ENCODE measurements at regions not wholly inside any gene's neighbourhood (a gene's known extent, or its start where the extent isn't known, plus 50 kb on each side); places are given as distances from the start of the nearest gene placed in this dataset.

GRCh38 chr19:27894906-27895754 is 1317.8 kb downstream of the UQCRFS1 start:
- H3K27ac ChIP-seq (ENCODE audit: low read depth, low read length), result no peak overlapping the region
- WGBS, 3 donors, result 68 to 84% (median 77%) methylated on average over 12 of the region's 12 CpGs

GRCh38 chr19:27892500-27892899 is 1320.5 kb downstream of the UQCRFS1 start:
- 71 to 81% (median 80%) methylated on average over 2 of the region's 2 CpGs for WGBS, 3 donors
- H3K27ac ChIP-seq (ENCODE audit: low read depth, low read length), result no peak overlapping the region

- WGBS, 3 donors, result 41 to 61% (median 56%) methylated on average over 4 of the region's 4 CpGs
- H3K27ac ChIP-seq (ENCODE audit: low read depth, low read length), result no peak overlapping the region
Measured at GRCh38 chr19:27891411-27891810, 1321.5 kb downstream of the UQCRFS1 start.

GRCh38 chr19:27890696-27891095 is 1322.3 kb downstream of the UQCRFS1 start:
- H3K27ac ChIP-seq (ENCODE audit: low read depth, low read length), result no peak overlapping the region
- WGBS, 3 donors, result 54 to 64% (median 57%) methylated on average over 5 of the region's 5 CpGs

GRCh38 chr19:27890206-27890605 is 1322.7 kb downstream of the UQCRFS1 start:
- no peak overlapping the region for H3K27ac ChIP-seq (ENCODE audit: low read depth, low read length)
- WGBS, 3 donors, result 66 to 78% (median 70%) methylated on average over 3 of the region's 3 CpGs

- 78 to 94% (median 94%) methylated on average over 3 of the region's 3 CpGs for WGBS, 3 donors
Measured at GRCh38 chr19:27889156-27889555, 1323.8 kb downstream of the UQCRFS1 start.

GRCh38 chr19:27887946-27888345 is 1325.0 kb downstream of the UQCRFS1 start:
- no peak overlapping the region for H3K27ac ChIP-seq (ENCODE audit: low read depth, low read length)
- WGBS, 3 donors, result 53 to 62% (median 55%) methylated on average over 2 of the region's 2 CpGs

More at GRCh38 chr19:27889156-27889555, 1323.8 kb downstream of the UQCRFS1 start:
- H3K27ac ChIP-seq (ENCODE audit: low read depth, low read length), result no peak overlapping the region

GRCh38 chr19:27885359-27885758 is 1327.6 kb downstream of the UQCRFS1 start:
- H3K27ac ChIP-seq (ENCODE audit: low read depth, low read length), result no peak overlapping the region
- 81 to 87% (median 82%) methylated on average over 7 of the region's 7 CpGs for WGBS, 3 donors

GRCh38 chr19:27884376-27884775 is 1328.6 kb downstream of the UQCRFS1 start:
- no peak overlapping the region for H3K27ac ChIP-seq (ENCODE audit: low read depth, low read length)
- 88 to 89% (median 88%) methylated on average over 2 of the region's 2 CpGs for WGBS, 3 donors

- no peak overlapping the region for H3K27ac ChIP-seq (ENCODE audit: low read depth, low read length)
- 76 to 85% (median 83%) methylated on average over 3 of the region's 3 CpGs for WGBS, 3 donors
Measured at GRCh38 chr19:27881213-27881612, 1331.7 kb downstream of the UQCRFS1 start.

- no peak overlapping the region for H3K27ac ChIP-seq (ENCODE audit: low read depth, low read length)
- whole genome bisulfite sequencing, 3 donors, result 67 to 75% (median 73%) methylated on average over 6 of the region's 6 CpGs
Measured at GRCh38 chr19:27876976-27877512, 1335.9 kb downstream of the UQCRFS1 start.

- no peak overlapping the region for H3K27ac ChIP-seq (ENCODE audit: low read depth, low read length)
- WGBS, 3 donors, result 59 to 78% (median 71%) methylated on average over 3 of the region's 3 CpGs
Measured at GRCh38 chr19:27876489-27876888, 1336.5 kb downstream of the UQCRFS1 start.

GRCh38 chr19:27872370-27872769 is 1340.6 kb downstream of the UQCRFS1 start:
- no peak overlapping the region for H3K27ac ChIP-seq (ENCODE audit: low read depth, low read length)
- 54 to 85% (median 73%) methylated on average over 4 of the region's 4 CpGs for WGBS, 3 donors

GRCh38 chr19:27870293-27870692 is 1342.7 kb downstream of the UQCRFS1 start:
- H3K27ac ChIP-seq (ENCODE audit: low read depth, low read length), result no peak overlapping the region

GRCh38 chr19:27868007-27868406 is 1344.9 kb downstream of the UQCRFS1 start:
- no peak overlapping the region for H3K27ac ChIP-seq (ENCODE audit: low read depth, low read length)

- 67 to 80% (median 78%) methylated on average over 6 of the region's 6 CpGs for WGBS, 3 donors
- H3K27ac ChIP-seq (ENCODE audit: low read depth, low read length), result no peak overlapping the region
Measured at GRCh38 chr19:27865927-27866777, 1346.8 kb downstream of the UQCRFS1 start.

- WGBS, 3 donors, result 75 to 82% (median 78%) methylated on average over 8 of the region's 8 CpGs
- no peak overlapping the region for H3K27ac ChIP-seq (ENCODE audit: low read depth, low read length)
Measured at GRCh38 chr19:27861411-27861975, 1351.5 kb downstream of the UQCRFS1 start.

GRCh38 chr19:27860309-27860934 is 1352.5 kb downstream of the UQCRFS1 start:
- 78 to 89% (median 88%) methylated on average over 11 of the region's 11 CpGs for WGBS, 3 donors
- no peak overlapping the region for H3K27ac ChIP-seq (ENCODE audit: low read depth, low read length)
